ENCODE measurements at regions not wholly inside any gene's neighbourhood (a gene's known extent, or its start where the extent isn't known, plus 50 kb on each side); places are given as distances from the start of the nearest gene placed in this dataset.
"Not testable (repeated sequence)": the region's sequence is repeated elsewhere in the genome, so short reads cannot be mapped to it uniquely, and the experiment has no call there.

DNA sequence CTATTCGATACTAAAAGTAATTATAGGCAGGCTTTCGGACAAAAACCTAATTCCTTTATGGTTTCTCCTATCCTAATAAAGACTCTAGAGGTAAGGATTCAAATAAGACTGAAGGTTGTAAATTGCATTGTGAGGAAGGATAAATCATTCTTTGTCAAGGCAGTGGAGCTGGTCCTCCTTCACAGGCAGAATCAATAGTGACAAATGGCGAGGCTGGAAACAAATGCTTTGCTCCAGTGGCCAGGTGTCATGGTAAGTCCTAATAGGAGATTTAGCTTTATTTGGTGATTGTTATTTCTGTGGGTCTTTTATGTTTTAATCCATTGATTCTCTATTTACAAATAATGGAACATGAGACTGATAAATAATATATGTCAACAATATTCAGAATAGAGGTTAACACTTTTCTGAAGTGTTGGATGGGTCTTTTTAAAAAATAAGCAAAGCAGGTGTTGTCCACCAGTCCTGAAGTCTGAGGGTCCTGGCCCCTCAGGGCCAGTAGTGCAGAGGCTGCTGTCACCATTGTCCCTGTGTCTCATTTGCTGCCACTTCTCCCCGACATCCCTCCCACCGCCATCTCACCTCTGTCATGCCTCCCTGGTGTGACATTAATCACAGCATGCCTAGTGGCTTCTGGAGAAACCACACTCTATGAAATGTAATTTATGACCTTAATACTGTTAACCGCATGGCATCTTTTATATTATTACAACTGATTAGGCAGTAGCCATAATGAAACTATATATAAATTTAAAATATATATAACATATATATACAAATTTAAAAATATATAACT is 120.9 kb upstream of the MAGI3 start:
- DNase-seq: no peak

DNA sequence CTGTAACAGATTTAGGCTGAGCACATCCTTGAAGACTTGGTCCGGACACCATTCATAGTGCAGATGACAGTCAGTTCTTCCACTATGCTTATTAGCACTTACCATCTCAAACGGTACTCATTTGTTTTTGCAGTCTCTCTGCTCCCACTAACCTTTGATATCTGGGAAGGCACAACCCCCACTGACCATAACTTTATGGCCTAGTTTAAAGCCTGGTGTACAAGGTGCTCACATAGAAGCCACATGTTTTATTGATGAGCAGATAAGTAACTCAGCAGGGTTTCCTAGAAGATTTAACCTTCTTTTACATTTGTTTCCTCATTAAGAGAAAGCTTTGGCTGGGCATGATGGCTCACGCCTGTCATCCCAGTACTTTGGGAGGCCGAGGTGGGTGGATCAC is 119.3 kb upstream of the MAGI3 start:
- DNase-seq: no peak

DNA sequence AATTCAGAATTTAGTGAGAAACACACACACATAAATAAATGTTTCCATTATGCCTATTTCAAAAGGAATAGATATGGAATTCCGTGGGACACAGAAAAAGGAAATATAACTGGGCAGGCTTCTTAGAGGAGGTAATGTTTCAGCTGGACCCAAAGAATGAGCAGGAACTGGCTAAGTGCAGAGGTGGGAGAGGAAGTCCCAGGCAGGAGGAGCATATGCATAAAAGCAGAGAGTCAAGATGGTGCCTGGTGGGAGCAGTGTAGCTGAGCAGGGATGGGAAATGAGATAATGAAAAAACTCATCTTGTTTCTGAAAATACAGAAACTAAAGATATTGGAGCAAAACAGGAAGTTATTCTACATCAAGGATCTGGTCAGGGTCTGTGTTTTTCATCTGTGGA is 115.2 kb upstream of the MAGI3 start:
- no peak for DNase-seq

- DNase-seq: no peak
These were observed 114.6 kb upstream of the MAGI3 start for GRCh38 chr1:113275691-113276090.

DNA sequence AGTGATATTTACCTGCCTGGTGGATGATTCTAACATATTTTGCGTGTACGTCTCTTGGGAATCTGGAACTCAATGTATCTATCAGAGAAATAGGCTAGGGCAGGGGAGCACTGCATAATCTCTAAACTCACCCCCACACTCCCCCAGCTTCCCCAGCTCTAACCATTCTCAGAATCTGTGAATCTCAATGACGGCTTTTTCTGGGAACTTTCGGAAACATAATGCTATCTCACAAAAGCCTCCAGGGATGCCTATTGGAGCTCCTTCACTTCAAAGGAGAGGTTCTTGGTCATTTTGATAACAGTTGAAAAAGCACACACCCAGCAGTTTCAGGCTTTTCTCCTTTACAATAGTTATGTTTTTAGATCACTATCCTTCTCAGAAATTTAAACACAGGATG is 113.8 kb upstream of the MAGI3 start:
- DNase-seq: no peak

DNA sequence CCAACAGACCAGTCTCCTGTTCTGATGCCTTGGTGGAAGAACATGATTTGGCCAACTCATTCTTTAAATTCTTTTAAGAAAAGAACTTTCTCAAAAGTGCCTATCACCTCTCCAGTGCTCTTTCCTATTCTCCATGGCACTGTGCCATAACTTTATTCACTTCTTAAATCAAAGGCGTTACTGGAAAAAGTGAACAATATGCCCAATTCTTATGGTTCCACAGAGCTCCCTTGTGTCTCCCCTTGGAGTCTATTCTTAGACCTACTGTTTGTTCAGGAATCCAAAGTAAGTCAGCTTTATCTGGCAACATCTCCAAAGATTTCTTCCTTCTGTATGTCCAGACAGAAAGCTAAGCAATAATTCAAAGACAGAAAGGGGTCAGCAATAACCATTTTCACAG is 111.9 kb upstream of the MAGI3 start:
- DNase-seq: no peak

- no peak for DNase-seq
These were observed 111.5 kb upstream of the MAGI3 start for GRCh38 chr1:113278777-113279176.

DNA sequence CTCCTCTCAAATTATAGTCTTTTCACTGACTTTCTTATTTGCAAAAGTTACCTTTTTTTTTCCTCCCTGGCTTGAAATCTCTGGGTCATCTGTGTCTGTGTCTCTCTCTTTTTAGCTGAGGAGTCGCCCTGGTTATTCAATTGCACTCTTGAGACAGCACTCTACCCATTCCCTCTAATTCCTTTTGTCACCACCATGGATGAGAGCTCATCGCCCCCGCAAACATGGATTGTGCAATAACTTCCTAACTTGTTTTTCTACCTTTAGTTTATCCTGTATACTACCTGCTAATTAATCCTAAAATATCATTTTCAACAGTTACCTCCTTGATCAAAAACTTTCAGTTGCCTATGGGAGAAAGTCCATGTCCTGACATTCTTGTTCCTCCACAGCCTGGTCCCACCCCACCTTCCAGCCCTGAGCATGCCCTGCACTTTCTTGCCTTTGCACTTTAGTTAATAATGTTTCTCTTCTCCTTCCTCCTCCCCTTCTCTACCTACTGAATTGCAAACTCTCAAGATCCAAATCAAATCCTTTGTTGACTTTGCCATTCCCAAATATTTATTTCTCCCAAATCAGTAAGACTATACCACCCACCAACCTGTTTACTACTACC is 110.4 kb upstream of the MAGI3 start:
- no peak for DNase-seq

DNA sequence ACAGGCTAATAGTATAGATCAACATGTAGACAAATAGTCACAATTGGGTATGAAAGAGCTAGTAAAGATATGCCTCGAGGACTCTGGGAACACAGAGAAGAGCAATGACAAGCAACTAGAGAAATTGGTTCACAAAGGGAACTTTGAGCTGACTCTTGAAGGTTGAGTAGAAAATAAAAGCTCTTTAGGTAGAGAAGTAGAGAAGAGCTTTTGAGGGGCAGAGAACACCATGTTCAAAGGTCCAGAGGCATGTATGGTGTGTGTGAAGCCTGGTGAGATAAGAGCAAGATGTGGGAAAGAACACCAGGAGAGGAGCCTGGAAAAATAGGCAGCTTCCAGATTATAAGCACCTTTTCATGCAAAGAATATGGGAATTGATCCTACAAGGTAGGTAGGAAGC is 109.7 kb upstream of the MAGI3 start:
- no peak for DNase-seq

GRCh38 chr1:113281550-113281949 is 108.8 kb upstream of the MAGI3 start:
- no peak for DNase-seq

- DNase-seq: no peak
These were observed 108.1 kb upstream of the MAGI3 start for GRCh38 chr1:113282008-113282892.

- DNase-seq: no peak
These were observed 107.4 kb upstream of the MAGI3 start for GRCh38 chr1:113282893-113283285.

GRCh38 chr1:113283914-113284313 is 106.4 kb upstream of the MAGI3 start:
- DNase-seq: no peak

DNA sequence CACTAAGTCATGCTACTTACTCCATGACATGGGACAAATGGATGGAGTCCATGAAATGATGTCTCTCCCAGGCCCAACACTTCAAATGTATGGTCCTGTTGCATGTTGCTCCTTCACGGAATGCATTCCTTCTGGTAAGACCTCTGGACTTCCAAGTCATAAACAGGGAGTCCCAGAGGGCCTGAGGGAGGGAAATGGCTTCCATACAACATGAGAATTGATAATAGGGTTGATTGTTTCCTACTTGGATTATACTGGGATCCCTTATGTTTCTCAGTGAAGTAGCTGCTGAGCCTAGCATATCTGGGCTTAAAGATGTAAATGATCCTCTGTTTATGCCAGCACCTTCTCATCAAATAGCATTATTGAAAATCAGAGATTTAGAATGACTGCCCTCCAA is 104.2 kb upstream of the MAGI3 start:
- DNase-seq: no peak

DNA sequence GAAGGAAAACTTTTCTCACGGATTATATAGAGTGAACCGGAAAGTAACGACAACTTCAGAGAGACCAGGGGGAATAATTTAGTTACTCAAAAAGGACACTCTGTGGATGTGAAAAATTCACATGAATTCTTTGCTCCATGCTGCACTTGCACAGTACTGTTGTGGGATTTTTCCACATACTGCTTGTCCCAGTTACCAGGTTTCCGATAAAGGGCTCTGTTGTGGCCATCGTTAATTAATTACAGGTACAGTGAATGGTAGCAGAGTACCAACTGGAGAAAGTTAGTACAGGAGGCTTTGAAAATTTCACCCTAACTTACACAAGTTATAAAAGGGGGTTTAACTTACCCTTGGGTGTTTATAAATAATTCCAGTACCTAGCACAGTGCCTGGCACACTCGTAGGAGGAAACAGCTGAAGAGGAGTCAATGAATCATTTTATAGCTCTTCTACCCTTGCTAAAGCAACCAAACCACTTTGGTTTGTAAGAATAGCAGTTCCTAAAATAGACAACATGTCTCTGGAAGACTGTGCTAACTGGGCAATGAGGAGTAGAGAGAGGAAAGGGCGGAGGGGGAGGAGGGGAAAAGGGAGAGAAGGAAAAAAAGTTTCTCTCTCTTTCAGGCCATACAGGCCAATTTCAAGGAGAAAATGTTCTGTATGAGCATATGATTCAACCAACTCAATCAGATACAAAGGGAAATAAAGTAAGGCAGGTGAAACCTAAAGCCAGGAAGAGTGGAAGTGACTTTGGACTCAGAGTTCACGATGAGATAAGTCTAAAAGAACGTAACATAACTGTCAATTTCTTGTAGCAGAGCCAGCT is 98.3 kb upstream of the MAGI3 start:
- DNase-seq: no peak

GRCh38 chr1:113292603-113293255 is 97.6 kb upstream of the MAGI3 start:
- DNase-seq: no peak

DNA sequence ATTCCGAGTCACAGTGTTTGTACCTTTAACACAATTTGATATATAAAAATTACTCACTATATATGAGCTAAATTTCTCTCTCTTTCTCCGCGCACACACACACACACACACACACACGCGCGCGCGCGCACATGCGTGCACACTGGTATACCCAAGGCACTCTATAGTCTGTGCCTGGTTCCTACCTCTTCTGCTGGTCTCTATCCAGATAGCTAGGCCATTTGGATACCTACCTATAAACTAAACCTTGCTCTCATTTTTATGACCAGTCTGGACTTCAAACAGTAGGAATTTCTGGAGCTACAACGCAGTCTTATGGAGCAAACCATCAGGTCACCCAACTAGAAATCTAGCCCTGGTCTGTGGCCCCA is 97.1 kb upstream of the MAGI3 start:
- DNase-seq: no peak

DNA sequence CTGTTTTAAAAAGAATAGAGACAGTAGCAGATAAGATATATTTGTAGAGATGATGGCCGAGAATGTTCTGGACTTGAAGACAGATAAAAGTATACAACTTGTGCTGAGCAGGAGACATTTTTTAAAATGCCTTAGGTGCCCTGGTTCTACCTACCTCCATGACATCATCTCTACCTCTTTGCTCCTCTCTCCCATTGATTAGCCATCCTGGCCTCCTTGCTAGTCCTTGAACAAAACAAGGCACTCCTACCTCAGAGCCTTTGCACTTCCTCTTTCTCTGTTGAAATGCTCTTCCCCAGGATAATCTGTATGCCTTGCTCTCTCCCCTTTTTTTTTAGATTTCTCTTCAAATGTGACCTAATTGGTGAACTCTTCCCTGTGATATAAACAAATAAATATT is 92.6 kb upstream of the MAGI3 start:
- no peak for DNase-seq

DNA sequence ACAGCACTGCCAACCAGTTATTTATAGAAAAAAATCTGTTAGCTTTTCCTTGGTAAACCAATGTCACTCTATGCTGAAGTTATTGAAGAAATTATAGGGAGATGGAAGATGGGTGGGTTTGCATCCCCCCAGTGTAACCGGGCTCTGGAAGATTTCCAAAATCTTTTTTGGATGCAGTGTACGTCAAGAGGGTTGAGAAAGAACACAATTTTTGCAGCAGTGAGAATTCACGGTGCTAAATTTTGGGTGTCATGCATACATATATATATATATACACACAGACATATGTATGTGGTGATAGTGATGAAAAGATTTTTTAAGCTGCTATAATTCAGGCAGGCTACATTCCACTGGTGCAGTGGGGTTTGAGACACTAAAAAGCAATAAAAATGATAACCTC is 91.4 kb upstream of the MAGI3 start:
- no peak for DNase-seq

GRCh38 chr1:113302636-113303035 is 87.7 kb upstream of the MAGI3 start:
- DNase-seq: no peak

- DNase-seq: no peak
These were observed 87.0 kb upstream of the MAGI3 start for GRCh38 chr1:113303267-113303666.

DNA sequence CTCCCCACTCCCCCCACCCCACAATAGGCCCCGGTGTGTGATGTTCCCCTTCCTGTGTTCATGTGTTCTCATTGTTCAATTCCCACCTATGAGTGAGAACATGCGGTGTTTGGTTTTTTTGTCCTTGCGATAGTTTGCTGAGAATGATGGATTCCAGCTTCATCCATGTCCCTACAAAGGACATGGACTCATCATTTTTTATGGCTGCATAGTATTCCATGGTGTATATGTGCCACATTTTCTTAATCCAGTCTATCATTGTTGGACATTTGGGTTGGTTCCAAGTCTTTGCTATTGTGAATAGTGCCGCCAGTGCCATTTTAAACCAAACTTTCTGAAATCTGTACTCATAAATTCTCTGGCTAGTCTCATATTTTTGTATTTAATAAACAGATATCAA is 85.3 kb upstream of the MAGI3 start:
- DNase-seq: not testable (repeated sequence)
